T-helper 17 cell (primary cell): ENCODE measurements at regions not wholly inside any gene's neighbourhood (a gene's known extent, or its start where the extent isn't known, plus 50 kb on each side); places are given as distances from the start of the nearest gene placed in this dataset.
A peak's percentile ranks its signal among the peaks of the same experiment; 100 is the strongest.

Experiments used
- ATAC-seq: fragments of 150-1000 bp; cut with Tn5 transposase; 2 replicates; pipeline ENCODE4 v1.10.0; 2021; ENCODE audit warnings: mild to moderate bottlenecking, moderate library complexity
- DNase-seq, 3 donors: peaks; one replicate each; pipeline versions ENCODE4 v3.0.0 to v3.0.0-alpha.2; 2020 to 2021
- H3K9me3 ChIP-seq: one replicate; pipeline ENCODE4 v1.7.0; 2013; ENCODE audit warnings: low read length, mild to moderate bottlenecking; ENCODE audit not compliant: control insufficient read depth, poor library complexity, severe bottlenecking
- H3K27ac Mint-ChIP-seq: one replicate; pipeline ENCODE4 v1.8.0; 2022; ENCODE audit warnings: mild to moderate bottlenecking, moderate library complexity, mixed read lengths
- H3K27me3 Mint-ChIP-seq: one replicate; pipeline ENCODE4 v1.8.0; 2022; ENCODE audit warnings: mixed read lengths
- H3K36me3 Mint-ChIP-seq: one replicate; pipeline ENCODE4 v1.8.0; 2022; ENCODE audit warnings: low read depth, mixed read lengths
- H3K4me1 Mint-ChIP-seq: one replicate; pipeline ENCODE4 v1.8.0; 2022; ENCODE audit warnings: mild to moderate bottlenecking, mixed read lengths
- H3K4me3 Mint-ChIP-seq: one replicate; pipeline ENCODE4 v1.8.0; 2022; ENCODE audit warnings: mild to moderate bottlenecking, moderate library complexity, mixed read lengths

DNA sequence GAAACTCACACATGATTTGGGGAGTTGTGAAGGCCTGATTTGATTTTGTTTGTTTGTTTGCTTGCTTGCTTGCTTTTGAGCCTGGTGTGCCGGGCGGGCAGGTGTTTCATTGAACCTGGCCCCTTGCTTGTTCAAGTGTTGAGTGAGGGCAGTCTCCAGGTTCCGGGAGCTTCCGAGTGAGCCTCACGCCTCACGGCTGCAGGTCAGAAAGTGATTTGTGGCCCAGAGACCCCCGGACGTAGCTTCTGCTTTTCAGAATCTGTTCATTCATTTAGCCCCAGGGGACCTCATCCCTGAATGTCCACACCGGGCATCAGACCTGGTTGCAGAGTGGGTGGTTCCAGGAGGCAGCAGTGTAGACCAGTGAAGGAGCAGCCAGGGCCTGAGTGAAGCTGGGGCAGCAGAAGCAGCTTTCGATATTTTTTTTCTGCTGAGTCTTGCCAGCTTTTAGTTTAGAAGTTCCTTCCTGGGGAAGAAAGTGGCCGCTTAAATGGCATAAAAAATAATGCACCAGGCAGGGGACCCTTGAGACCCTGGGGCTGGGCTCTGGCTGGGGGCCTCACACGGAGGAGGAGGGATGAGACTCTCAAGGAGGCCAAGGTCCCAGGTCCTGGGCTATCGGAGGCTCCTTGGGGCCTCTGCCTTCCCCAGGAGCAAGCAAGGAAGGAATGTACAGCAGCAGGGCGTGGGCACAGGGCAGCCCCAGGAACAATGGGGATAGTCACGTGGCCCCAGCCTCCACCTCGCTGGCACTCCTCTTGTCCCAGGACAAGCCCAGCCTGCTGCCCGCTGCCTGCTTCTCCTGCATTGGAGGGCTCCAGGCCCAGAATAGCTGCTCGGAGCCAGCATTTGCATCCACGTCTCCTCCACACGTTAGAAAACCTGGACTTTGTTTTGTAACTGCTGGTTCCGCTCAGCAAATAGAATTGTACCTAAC is 89.2 kb upstream of the BHLHE23 start:
- no peaks in the 10 kb centered on the region for H3K4me1 Mint-ChIP-seq
- ATAC-seq (no peak), DNase-seq (peak in 2 of 3 donors; percentile 3 to 4)
- H3K27ac Mint-ChIP-seq, result no peak overlapping the region
- peaks cover 25% of the 10 kb centered on the region for H3K27me3 Mint-ChIP-seq
- no peak overlapping the region for H3K4me3 Mint-ChIP-seq
- H3K36me3 Mint-ChIP-seq, result no peaks in the 10 kb centered on the region
- no peaks in the 10 kb centered on the region for H3K9me3 ChIP-seq

DNA sequence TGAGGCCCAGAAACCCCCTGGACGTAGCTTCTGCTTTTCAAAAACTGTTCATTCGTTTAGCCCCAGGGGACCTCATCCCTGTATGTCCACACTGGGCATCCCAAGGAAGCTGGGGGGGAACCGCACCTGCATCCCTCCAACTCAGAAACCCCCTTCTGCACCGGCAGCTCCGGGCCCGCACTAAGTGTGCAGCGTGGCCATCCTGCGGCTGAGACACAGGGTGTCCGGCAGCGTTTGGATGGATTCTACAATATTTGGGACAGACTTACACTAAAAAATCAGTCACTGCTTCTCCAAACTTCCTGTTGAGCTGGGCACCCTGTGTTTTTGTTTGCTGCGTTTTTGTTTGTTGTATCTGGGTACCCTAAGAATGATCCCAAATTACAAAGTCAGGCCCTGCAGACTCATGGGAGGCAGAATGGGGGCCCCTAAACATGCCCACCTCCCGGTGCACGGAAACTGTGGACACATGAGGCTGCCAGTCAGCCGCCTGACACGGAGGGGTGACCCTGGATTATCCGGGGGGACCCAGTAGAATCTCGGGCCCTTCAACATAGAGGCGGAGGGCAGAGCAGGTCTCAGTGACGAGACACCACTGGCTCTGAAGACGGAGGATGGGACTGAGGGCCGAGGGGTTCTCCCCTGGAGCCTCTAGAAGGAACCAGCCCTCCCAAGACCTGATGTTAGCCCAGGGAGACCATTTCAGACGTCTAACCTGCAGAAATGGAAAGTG is 88.2 kb upstream of the BHLHE23 start:
- no peak overlapping the region for H3K4me3 Mint-ChIP-seq
- peaks cover 25% of the 10 kb centered on the region for H3K27me3 Mint-ChIP-seq
- no peaks in the 10 kb centered on the region for H3K36me3 Mint-ChIP-seq
- no peak overlapping the region for H3K27ac Mint-ChIP-seq
- DNase-seq, result peak in 2 of 3 donors; percentile 2 to 3
- H3K4me1 Mint-ChIP-seq, result no peaks in the 10 kb centered on the region
- H3K9me3 ChIP-seq, result no peaks in the 10 kb centered on the region
- ATAC-seq, result no peak

GRCh38 chr20:63093966-63094766 is 87.4 kb upstream of the BHLHE23 start:
- H3K9me3 ChIP-seq, result no peaks in the 10 kb centered on the region
- Mint-ChIP-seq H3K4me3 (no peak overlapping the region), H3K27me3 (peaks cover 27% of the 10 kb centered on the region), H3K4me1 (no peaks in the 10 kb centered on the region), H3K27ac (no peak overlapping the region), H3K36me3 (no peaks in the 10 kb centered on the region)
- DNase-seq (peak in 1 of 3 donors; percentile 6), ATAC-seq (no peak)

GRCh38 chr20:63092660-63093215 is 86.0 kb upstream of the BHLHE23 start:
- Mint-ChIP-seq H3K27me3 (peaks cover 36% of the 10 kb centered on the region), H3K4me1 (no peaks in the 10 kb centered on the region), H3K36me3 (no peaks in the 10 kb centered on the region), H3K4me3 (no peak overlapping the region), H3K27ac (no peak overlapping the region)
- H3K9me3 ChIP-seq, result no peaks in the 10 kb centered on the region
- peak in 2 of 3 donors; percentile 1 to 2 for DNase-seq
- ATAC-seq, result no peak

DNA sequence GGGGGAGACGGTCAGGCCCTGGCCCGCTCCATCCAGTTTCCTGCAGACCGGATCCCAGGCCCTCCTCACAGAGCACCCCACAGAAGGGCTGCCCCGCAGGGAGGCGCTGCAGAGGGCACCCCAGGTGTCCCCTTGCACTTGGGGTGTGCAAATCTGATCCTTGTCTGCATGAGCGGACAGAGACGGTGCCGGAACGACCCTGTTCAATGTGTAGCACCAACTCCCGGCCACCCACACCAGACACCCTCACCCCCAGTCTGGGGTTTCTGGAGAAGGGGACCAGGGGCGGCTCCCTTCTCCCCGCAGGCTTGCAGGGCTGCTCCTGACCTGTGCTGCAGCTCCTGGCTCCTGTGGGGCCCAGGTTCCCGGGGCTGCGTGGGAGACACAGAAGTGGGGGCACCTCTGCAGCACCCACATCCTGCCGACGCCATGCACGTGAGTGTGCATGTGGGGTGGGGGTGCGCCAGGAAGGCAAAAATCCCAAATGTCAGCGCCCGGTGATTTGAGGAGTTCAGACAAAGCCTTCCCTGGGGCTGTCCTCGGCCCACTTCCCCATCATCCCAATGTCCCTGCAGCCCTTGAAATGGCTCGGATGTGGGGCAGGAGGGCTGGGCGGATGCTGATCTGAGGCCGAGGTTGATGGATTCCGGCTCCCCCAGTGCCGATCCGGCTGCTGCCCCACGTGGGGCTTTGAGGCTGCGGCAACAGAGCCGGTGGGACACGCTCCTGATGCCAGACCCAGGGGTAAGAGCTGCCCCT is 85.3 kb upstream of the BHLHE23 start:
- ATAC-seq (no peak), DNase-seq (peak in 2 of 3 donors; percentile 3 to 6)
- H3K27ac Mint-ChIP-seq, result no peak overlapping the region
- H3K4me3 Mint-ChIP-seq, result no peak overlapping the region
- peaks cover 41% of the 10 kb centered on the region for H3K27me3 Mint-ChIP-seq
- H3K4me1 Mint-ChIP-seq, result no peaks in the 10 kb centered on the region
- no peaks in the 10 kb centered on the region for H3K36me3 Mint-ChIP-seq
- H3K9me3 ChIP-seq, result no peaks in the 10 kb centered on the region

DNA sequence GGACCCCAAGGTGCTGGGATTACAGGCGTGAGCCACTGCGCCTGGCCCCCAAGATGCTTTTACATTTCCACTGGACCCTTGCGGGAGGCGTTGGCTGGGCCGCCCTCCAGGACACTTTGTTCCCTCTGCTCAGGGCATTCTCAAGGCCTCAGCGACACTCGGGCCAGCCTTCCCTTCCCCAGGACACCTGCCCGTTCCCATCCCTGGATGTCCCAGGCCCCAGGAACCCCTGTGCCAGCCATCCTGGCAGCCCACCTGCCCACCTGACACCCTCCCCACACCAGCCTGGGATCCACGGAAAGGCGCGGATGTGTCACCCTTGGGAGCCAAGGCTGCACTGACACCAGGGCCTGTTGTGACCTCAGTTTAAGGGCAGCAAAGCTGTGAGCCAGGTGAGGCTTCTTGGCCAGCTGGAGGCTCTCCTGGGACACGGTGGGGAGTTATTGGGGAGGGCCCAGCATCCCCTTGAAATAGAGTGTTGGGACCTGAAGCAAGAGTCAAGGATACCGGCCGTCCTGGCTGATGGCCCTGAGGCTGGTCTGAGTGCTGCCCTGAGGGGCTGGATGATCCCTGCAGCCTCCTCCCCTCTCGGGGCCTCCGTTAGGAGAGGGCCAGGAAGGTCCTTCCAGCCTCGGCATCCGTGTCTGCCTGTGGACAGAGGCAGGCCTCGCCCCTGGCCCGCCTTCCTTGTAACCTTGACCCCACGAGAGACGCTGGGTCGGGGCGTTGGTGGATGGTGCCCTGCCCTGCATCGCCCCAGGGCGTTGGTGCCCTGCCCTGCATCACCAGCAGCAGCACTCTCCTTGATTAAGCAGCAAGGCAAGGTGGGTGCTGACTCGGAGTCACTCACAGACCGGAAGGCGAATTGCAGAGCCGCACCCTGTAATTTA is 84.2 kb upstream of the BHLHE23 start:
- no peaks in the 10 kb centered on the region for H3K36me3 Mint-ChIP-seq
- peak in 2 of 3 donors; percentile 1 to 3 for DNase-seq
- no peaks in the 10 kb centered on the region for H3K9me3 ChIP-seq
- H3K4me1 Mint-ChIP-seq, result no peaks in the 10 kb centered on the region
- ATAC-seq, result no peak
- H3K4me3 Mint-ChIP-seq, result no peak overlapping the region
- H3K27me3 Mint-ChIP-seq, result peaks cover 49% of the 10 kb centered on the region
- no peak overlapping the region for H3K27ac Mint-ChIP-seq

- no peak overlapping the region for H3K4me3 Mint-ChIP-seq
- H3K36me3 Mint-ChIP-seq, result no peaks in the 10 kb centered on the region
- no peaks in the 10 kb centered on the region for H3K4me1 Mint-ChIP-seq
- H3K9me3 ChIP-seq, result no peaks in the 10 kb centered on the region
- ATAC-seq (no peak), DNase-seq (no peak)
- H3K27me3 Mint-ChIP-seq, result peaks cover 49% of the 10 kb centered on the region
- no peak overlapping the region for H3K27ac Mint-ChIP-seq
These were observed 83.3 kb upstream of the BHLHE23 start for GRCh38 chr20:63090052-63090451.

- H3K27me3 Mint-ChIP-seq, result peaks cover 48% of the 10 kb centered on the region
- ATAC-seq (no peak), DNase-seq (peak in 2 of 3 donors; percentile 2 to 5)
- H3K4me3 Mint-ChIP-seq, result no peak overlapping the region
- no peaks in the 10 kb centered on the region for H3K4me1 Mint-ChIP-seq
- H3K27ac Mint-ChIP-seq, result no peak overlapping the region
- no peaks in the 10 kb centered on the region for H3K36me3 Mint-ChIP-seq
- H3K9me3 ChIP-seq, result no peaks in the 10 kb centered on the region
These were observed 82.5 kb upstream of the BHLHE23 start for GRCh38 chr20:63089051-63089907.

- Mint-ChIP-seq H3K36me3 (no peaks in the 10 kb centered on the region), H3K4me1 (no peaks in the 10 kb centered on the region), H3K4me3 (no peak overlapping the region), H3K27ac (no peak overlapping the region), H3K27me3 (peaks cover 48% of the 10 kb centered on the region)
- ATAC-seq (no peak), DNase-seq (peak in 2 of 3 donors; percentile 3 to 6)
- no peaks in the 10 kb centered on the region for H3K9me3 ChIP-seq
These were observed 81.3 kb upstream of the BHLHE23 start for GRCh38 chr20:63087872-63088680.

DNA sequence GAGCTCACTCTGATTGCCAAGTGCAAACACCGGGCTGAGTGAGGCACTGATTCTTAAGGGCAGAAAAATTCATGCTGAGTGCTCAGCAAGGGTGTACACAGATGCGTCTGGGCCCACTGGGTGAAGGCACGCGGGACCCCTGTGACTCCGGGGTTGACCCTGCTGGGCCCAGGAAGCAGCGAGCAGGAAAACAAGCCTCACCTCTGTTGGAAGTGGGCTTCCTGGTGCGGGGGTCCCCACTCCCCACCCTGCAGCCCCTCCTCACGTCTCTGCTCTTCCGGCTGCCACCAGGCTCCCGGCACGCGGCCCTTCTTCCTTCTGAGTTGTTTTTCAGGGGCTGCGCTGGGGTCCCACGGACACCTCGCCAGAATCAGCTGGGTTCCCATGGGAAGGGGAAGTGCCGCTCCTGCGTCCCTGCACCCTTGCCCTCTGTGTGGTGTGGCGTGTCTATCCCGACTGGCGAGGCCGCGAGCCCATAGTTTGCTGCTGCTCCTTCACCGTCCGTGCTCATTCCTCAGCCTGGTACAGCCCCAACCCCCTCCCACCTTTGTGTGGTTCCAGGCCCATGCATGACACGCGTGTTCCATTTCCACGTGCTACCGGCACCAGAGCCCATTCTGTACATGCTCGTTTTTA is 80.6 kb upstream of the BHLHE23 start:
- ATAC-seq (no peak), DNase-seq (peak in 2 of 3 donors; percentile 2 to 3)
- no peaks in the 10 kb centered on the region for H3K9me3 ChIP-seq
- Mint-ChIP-seq H3K4me1 (no peaks in the 10 kb centered on the region), H3K4me3 (no peak overlapping the region), H3K36me3 (no peaks in the 10 kb centered on the region), H3K27me3 (peaks cover 41% of the 10 kb centered on the region), H3K27ac (no peak overlapping the region)
